Pancreas (tissue), 10 donors: ENCODE measurements at regions not wholly inside any gene's neighbourhood (a gene's known extent, or its start where the extent isn't known, plus 50 kb on each side); places are given as distances from the start of the nearest gene placed in this dataset.

Experiments
- ATAC-seq, 4 donors: fragments of 200-7000 bp; cut with Tn5 transposase; one replicate each; pipeline versions ENCODE4 v1.8.0 to v1.9.1; 2020; ENCODE audit warnings: mild to moderate bottlenecking in 4 of 4, moderate library complexity in 4 of 4
- DNase-seq, 6 donors: peaks; one replicate each; pipeline ENCODE4 v3.0.0-alpha.2; 2020
- FAIRE-seq: peaks from 2 replicates; lab custom pipeline; 2012; peaks lifted over from hg19 to GRCh38; lab: Jason Lieb, UNC
- H3K27ac ChIP-seq, 4 donors: fragments of 200-600 bp; sonication (generic); 1 replicate in 3 of 4; 2 replicates in 1 of 4; pipeline versions ENCODE4 v1.5.0 to v1.8.0; 2020
- H3K27me3 ChIP-seq, 4 donors: fragments of 200-600 bp; one replicate each; pipeline ENCODE4 v1.8.0; 2021
- H3K36me3 ChIP-seq, 3 donors: fragments of 200-600 bp; sonication (generic) in 1 of 3; one replicate each; pipeline versions ENCODE4 v1.5.0 to v1.8.0; 2020 to 2021
- H3K4me1 ChIP-seq, 3 donors: fragments of 200-600 bp; one replicate each; pipeline ENCODE4 v1.8.0; 2021
- H3K4me3 ChIP-seq, 4 donors: fragments of 200-600 bp; sonication (generic) in 2 of 4; one replicate each; pipeline versions ENCODE4 v1.5.0 to v1.8.0; 2020 to 2021
- H3K9me3 ChIP-seq, 4 donors: fragments of 200-600 bp; one replicate each; pipeline ENCODE4 v1.8.0; 2021
- WGBS, 2 donors: extraction: QIAGEN DNeasy Blood & Tissue Kit; methylation state at CpG; one replicate each; pipeline ENCODE4 v1.1.7; 2013; 5-methylcytosine and 5-hydroxymethylcytosine counted together
- intact Hi-C, 3 donors: fragments of 100-400 bp; cut with DNase I; formaldehyde crosslinking; loops; one replicate each; pipeline versions ENCODE4 v1.11.1 to v1.14.2; 2022
- TF ChIP-seq, protein P1 (sequence below), 4 donors: fragments of 200-600 bp; sonication (generic) in 3 of 4; IDR thresholded peaks; one replicate each; pipeline versions ENCODE4 v1.5.0 to v1.8.0; 2021; ENCODE audit warnings: antibody characterized with exemption in 4 of 4
- donor health status: healthy with polysubstance abuse.
- donor health status: DM: no; HTN: no; CAD: no; lungs with moderate emphysema.
- donor health status: DM: no; HTN: no; CAD: no.
- donor health status: control.
- donor health status: control.
- donor health status: Bipolar disorder and iron deficiency.
- donor health status: DM: yes; HTN: yes; CAD: no.
- donor health status: DM: no; HTN: no; CAD: no.
- donor health status: DM: no; HTN: no; CAD: no.
- donor health status: DM: yes; HTN: yes; CAD: no.

DNA sequence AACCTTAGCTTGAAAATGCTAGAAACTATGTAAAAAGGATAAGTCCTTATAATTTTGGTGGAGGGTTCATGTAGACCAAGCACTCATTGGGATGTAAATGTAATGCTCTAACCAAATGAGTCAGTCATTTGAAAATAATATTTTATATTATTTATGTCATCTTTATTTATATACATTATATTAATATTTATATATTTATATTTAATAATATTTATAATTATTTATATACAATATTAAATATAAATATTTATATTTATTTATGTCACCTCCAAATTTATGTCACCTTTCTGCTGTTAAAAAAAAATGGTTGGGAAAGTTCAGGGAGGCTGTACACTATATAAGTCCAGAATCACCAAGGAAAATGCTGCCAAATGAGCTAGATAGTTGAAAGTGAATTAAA is 254.3 kb downstream of the FIGN start:
- no peak overlapping the region for H3K27ac ChIP-seq

DNA sequence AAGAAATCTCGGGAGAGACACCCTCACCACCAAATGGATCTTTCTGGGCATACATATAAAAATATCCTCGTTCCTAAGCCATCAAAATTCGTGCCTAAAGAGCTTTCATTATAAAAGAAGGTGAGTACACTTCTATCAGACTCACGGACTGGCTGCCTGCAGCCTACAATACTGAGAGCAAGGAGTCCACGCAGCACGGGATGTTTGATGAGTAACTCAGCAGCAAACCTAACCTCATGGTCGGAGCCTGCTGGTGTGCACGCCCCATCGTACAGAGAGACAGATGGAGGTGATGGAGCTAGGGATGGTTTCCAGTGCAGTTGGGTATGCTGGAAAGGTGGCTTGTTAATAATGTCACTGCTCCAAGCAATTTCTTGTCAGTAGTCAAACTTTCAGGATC is 256.2 kb downstream of the FIGN start:
- TF ChIP-seq, protein P1, sequence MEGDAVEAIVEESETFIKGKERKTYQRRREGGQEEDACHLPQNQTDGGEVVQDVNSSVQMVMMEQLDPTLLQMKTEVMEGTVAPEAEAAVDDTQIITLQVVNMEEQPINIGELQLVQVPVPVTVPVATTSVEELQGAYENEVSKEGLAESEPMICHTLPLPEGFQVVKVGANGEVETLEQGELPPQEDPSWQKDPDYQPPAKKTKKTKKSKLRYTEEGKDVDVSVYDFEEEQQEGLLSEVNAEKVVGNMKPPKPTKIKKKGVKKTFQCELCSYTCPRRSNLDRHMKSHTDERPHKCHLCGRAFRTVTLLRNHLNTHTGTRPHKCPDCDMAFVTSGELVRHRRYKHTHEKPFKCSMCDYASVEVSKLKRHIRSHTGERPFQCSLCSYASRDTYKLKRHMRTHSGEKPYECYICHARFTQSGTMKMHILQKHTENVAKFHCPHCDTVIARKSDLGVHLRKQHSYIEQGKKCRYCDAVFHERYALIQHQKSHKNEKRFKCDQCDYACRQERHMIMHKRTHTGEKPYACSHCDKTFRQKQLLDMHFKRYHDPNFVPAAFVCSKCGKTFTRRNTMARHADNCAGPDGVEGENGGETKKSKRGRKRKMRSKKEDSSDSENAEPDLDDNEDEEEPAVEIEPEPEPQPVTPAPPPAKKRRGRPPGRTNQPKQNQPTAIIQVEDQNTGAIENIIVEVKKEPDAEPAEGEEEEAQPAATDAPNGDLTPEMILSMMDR (IDR thresholded peaks at IDR 0.05) = no peak
- Histone ChIP-seq H3K4me1 (no peaks in the 10 kb centered on the region), H3K9me3 (no peaks in the 10 kb centered on the region), H3K27me3 (no peaks in the 10 kb centered on the region), H3K27ac (no peak overlapping the region), H3K36me3 (no peaks in the 10 kb centered on the region), H3K4me3 (no peak overlapping the region)
- 66 to 80% methylated on average over 9 of the region's 9 CpGs for WGBS, 2 donors
- ATAC-seq (no peak), DNase-seq (no peak), FAIRE-seq (no peak)
- intact Hi-C loops = no loop called here

More for the DNA sequence above, 254.3 kb downstream of the FIGN start:
- FAIRE-seq (peak; percentile 66), ATAC-seq (no peak), DNase-seq (no peak)
- TF ChIP-seq, protein P1 (IDR thresholded peaks at IDR 0.05) = no peak
- Histone ChIP-seq H3K4me3 (no peak overlapping the region), H3K27me3 (no peaks in the 10 kb centered on the region), H3K36me3 (no peaks in the 10 kb centered on the region), H3K9me3 (no peaks in the 10 kb centered on the region), H3K4me1 (no peaks in the 10 kb centered on the region)
- intact Hi-C loops = no loop called here

DNA sequence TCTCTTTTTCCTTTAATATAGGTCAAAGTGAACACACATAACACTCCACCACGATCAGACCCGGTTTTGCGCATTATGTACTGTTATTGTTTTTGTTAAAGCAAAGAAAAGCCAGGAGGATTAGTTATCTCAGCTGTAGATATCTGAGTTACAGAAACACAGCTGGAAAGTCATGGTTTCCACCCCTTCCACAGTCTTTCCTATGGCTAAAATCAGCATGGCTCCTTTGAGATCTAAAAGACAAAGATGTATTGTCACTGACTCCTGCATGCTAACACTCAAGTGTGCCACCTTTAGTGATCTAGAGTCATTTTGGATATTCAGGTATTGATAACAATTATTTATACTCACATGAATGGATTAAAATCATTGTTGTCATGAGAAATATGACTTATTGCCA is 260.0 kb downstream of the FIGN start:
- WGBS, 2 donors = 71 to 82% methylated on average over 3 of the region's 3 CpGs
- Histone ChIP-seq H3K4me1 (no peaks in the 10 kb centered on the region), H3K9me3 (no peaks in the 10 kb centered on the region), H3K4me3 (no peak overlapping the region), H3K36me3 (no peaks in the 10 kb centered on the region), H3K27ac (no peak overlapping the region), H3K27me3 (no peaks in the 10 kb centered on the region)
- ATAC-seq (no peak), DNase-seq (no peak), FAIRE-seq (no peak)
- TF ChIP-seq, protein P1 (IDR thresholded peaks at IDR 0.05) = no peak
- intact Hi-C loops = no loop called here

DNA sequence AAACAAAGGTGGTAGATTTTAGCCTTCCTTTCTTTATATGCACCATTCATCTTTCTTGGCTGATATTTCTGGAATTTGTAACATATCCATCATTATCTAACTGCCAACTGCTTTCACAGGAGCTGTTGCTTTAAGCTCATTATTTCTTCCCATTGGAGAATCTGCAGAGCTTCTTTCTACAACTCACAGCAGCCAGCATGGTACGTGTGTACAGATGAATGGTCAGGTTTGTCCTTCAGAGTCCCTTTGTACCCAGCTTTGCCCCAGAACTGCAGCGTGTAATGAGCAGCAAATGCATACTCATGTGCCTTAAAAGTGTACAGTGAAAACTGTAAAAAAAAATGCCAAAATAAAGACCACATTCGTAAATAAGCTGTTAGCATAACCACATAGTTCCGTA is 260.9 kb downstream of the FIGN start:
- Histone ChIP-seq H3K4me3 (no peak overlapping the region), H3K9me3 (no peaks in the 10 kb centered on the region), H3K36me3 (no peaks in the 10 kb centered on the region), H3K4me1 (no peaks in the 10 kb centered on the region), H3K27ac (no peak overlapping the region), H3K27me3 (no peaks in the 10 kb centered on the region)
- intact Hi-C loops = no loop called here
- ATAC-seq (no peak), FAIRE-seq (no peak), DNase-seq (no peak)
- TF ChIP-seq, protein P1 (IDR thresholded peaks at IDR 0.05) = no peak
- WGBS, 2 donors = 56% methylated on average over 4 of the region's 4 CpGs

DNA sequence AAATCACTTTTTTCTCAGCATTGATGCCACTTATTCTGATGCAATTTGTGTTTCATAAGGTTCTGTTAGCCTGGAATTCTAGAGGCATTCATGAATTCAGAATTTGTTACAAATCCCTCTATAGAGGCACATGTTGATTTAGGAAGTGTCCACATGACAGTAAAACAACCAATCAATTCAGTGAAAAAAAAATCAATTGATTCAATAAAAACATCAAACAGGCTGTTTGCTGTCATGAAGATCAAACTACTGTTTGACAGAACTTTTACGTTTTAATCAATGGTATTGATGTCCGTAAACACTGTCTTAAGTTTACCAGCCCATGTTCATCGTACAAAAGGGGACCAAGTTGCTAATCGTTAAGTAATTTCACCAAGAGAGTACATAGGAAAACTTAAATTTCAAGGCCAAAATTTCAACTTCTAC is 261.5 kb downstream of the FIGN start:
- DNase-seq (no peak), ATAC-seq (no peak), FAIRE-seq (no peak)
- TF ChIP-seq, protein P1 (IDR thresholded peaks at IDR 0.05) = no peak
- H3K27me3 ChIP-seq = no peaks in the 10 kb centered on the region
- 33 to 41% methylated on average over 4 of the region's 4 CpGs for WGBS, 2 donors
- no peaks in the 10 kb centered on the region for H3K9me3 ChIP-seq
- no peak overlapping the region for H3K27ac ChIP-seq
- no peaks in the 10 kb centered on the region for H3K36me3 ChIP-seq
- H3K4me1 ChIP-seq = no peaks in the 10 kb centered on the region
- intact Hi-C loops = no loop called here
- no peak overlapping the region for H3K4me3 ChIP-seq
